B cell (primary cell): ENCODE measurements at regions not wholly inside any gene's neighbourhood (a gene's known extent, or its start where the extent isn't known, plus 50 kb on each side); places are given as distances from the start of the nearest gene placed in this dataset.

Experiments
- ATAC-seq: fragments of 200-7000 bp; cut with Tn5 transposase; one replicate; pipeline ENCODE4 v1.10.0; 2021; ENCODE audit warnings: low read depth, mild to moderate bottlenecking, moderate number of reproducible peaks, moderate library complexity
- CTCF ChIA-PET: fragments of 350-600 bp; sonication (Branson Sonifier 250); formaldehyde crosslinking; loops from one replicate; lab custom pipeline; 2021; ENCODE audit warnings: antibody characterized with exemption, inconsistent platforms; lab: Charles Lee
- POLR2A ChIA-PET: fragments of 350-600 bp; sonication (Branson Sonifier 250); formaldehyde crosslinking; loops from one replicate; lab custom pipeline; 2021; ENCODE audit warnings: antibody characterized with exemption; lab: Charles Lee
- DNase-seq: peaks from one replicate; pipeline ENCODE4 v3.0.0; 2013
- H2AFZ ChIP-seq: 2 replicates; pipeline ENCODE4 v1.6.1; 2012; ENCODE audit warnings: mild to moderate bottlenecking, low read depth, low read length; ENCODE audit not compliant: insufficient read depth, poor library complexity, severe bottlenecking
- H3K27ac ChIP-seq, 2 donors: 1 replicate in 1 of 2; 2 replicates in 1 of 2; pipeline ENCODE4 v1.5.1; 2012 to 2013; ENCODE audit warnings: low read length in 2 of 2, mild to moderate bottlenecking in 2 of 2, moderate library complexity in 1 of 2
- H3K27me3 ChIP-seq, 4 experiments: fragments of 200-600 bp in 1 of 4; sonication (generic) in 1 of 4; replicated peaks in 1 of 4; 1 replicate in 2 of 4; 2 replicates in 2 of 4; pipeline versions ENCODE4 v1.6.1 to v1.7.0; 2013 to 2016; ENCODE audit warnings: low read length in 3 of 4, mild to moderate bottlenecking in 2 of 4, mixed read lengths in 1 of 4, moderate library complexity in 1 of 4; ENCODE audit not compliant: insufficient read depth in 4 of 4, control insufficient read depth in 3 of 4; ENCODE audit errors: control extremely low read depth in 1 of 4
- H3K36me3 ChIP-seq, 2 experiments: replicated peaks in 1 of 2; 1 replicate in 1 of 2; 2 replicates in 1 of 2; pipeline versions ENCODE4 v1.6.1 to v1.7.1; 2013; ENCODE audit warnings: low read length in 1 of 2; ENCODE audit not compliant: insufficient read depth in 2 of 2, control insufficient read depth in 1 of 2; ENCODE audit errors: control extremely low read depth in 1 of 2, extremely low read depth in 1 of 2
- H3K4me1 ChIP-seq, 2 donors: fragments of 200-600 bp in 1 of 2; sonication (generic) in 1 of 2; 1 replicate in 1 of 2; 2 replicates in 1 of 2; pipeline versions ENCODE4 v1.5.1 to v1.6.1; 2013 to 2017; ENCODE audit warnings: low read length in 2 of 2; ENCODE audit not compliant: control insufficient read depth in 2 of 2, insufficient read depth in 2 of 2
- H3K4me2 ChIP-seq: replicated peaks from 2 replicates; pipeline ENCODE3; 2012; ENCODE audit warnings: mild to moderate bottlenecking, low read depth, low read length; ENCODE audit not compliant: poor library complexity, severe bottlenecking
- H3K4me3 ChIP-seq, 5 experiments: fragments of 200-600 bp in 1 of 5; sonication (generic) in 1 of 5; 1 replicate in 3 of 5; 2 replicates in 2 of 5; pipeline versions ENCODE4 v1.5.1 to v1.7.0; 2011 to 2016; ENCODE audit warnings: low read length in 4 of 5, mild to moderate bottlenecking in 4 of 5, low read depth in 2 of 5, control low read depth in 1 of 5, moderate library complexity in 1 of 5; ENCODE audit not compliant: insufficient read depth in 1 of 5; ENCODE audit errors: control extremely low read depth in 1 of 5, extremely low read depth in 1 of 5
- H3K79me2 ChIP-seq: fragments of 200-600 bp; sonication (generic); one replicate; pipeline ENCODE4 v1.6.0; 2016; ENCODE audit warnings: low read length; ENCODE audit not compliant: control insufficient read depth, insufficient read depth
- H3K9ac ChIP-seq: fragments of 200-600 bp; sonication (generic); 2 replicates; pipeline ENCODE4 v1.6.1; 2017; ENCODE audit warnings: mild to moderate bottlenecking, low read length, moderate library complexity
- H3K9me3 ChIP-seq, 3 donors: one replicate each; pipeline versions ENCODE4 v1.6.1 to v1.7.1; 2013; ENCODE audit warnings: low read length in 2 of 3; ENCODE audit not compliant: control insufficient read depth in 2 of 3, insufficient read depth in 1 of 3; ENCODE audit errors: control extremely low read depth in 1 of 3
- H4K20me1 ChIP-seq: 2 replicates; pipeline ENCODE4 v1.6.0; 2012; ENCODE audit warnings: mild to moderate bottlenecking, low read length; ENCODE audit not compliant: insufficient read depth, control insufficient read depth, poor library complexity, severe bottlenecking
- H3K27ac Mint-ChIP-seq: one replicate; pipeline ENCODE4 v1.8.0; 2021; ENCODE audit warnings: mixed read lengths
- H3K27me3 Mint-ChIP-seq: one replicate; pipeline ENCODE4 v1.8.0; 2021; ENCODE audit warnings: mixed read lengths
- H3K4me1 Mint-ChIP-seq: one replicate; pipeline ENCODE4 v1.8.0; 2021; ENCODE audit warnings: mixed read lengths
- H3K4me3 Mint-ChIP-seq: one replicate; pipeline ENCODE4 v1.8.0; 2021; ENCODE audit warnings: mixed read lengths
- H3K9me3 Mint-ChIP-seq: one replicate; pipeline ENCODE4 v1.8.0; 2022; ENCODE audit warnings: mixed read lengths; ENCODE audit not compliant: insufficient read depth
- CTCF ChIP-seq: fragments of 200-600 bp; IDR thresholded peaks from one replicate; pipeline ENCODE4 v1.8.0; 2022; ENCODE audit warnings: antibody characterized with exemption, mild to moderate bottlenecking
- EZH2 ChIP-seq: IDR thresholded peaks from 2 replicates; pipeline ENCODE4 v1.6.1; 2012; ENCODE audit warnings: borderline replicate concordance, low read depth, mild to moderate bottlenecking, moderate library complexity, low read length; ENCODE audit not compliant: insufficient read depth, poor library complexity, severe bottlenecking
- WGBS: methylation state at CpG from one replicate; pipeline ENCODE4 v1.1.5; 2013; ENCODE audit warnings: missing lambda C conversion rate; ENCODE audit not compliant: insufficient coverage; 5-methylcytosine and 5-hydroxymethylcytosine counted together
- intact Hi-C: fragments of 100-400 bp; cut with micrococcal nuclease; formaldehyde crosslinking; loops from one replicate; pipeline ENCODE4 v1.10.0; 2022

- no peak for TF ChIP-seq EZH2
- TF ChIP-seq CTCF = no peak
- POLR2A ChIA-PET = no interaction called here
These were observed 60.1 kb downstream of the GADD45G start for GRCh38 chr9:89664896-89665329.

GRCh38 chr9:89666364-89666763 is 61.6 kb downstream of the GADD45G start:
- no peak overlapping the region for H3K27ac ChIP-seq
- H3K4me2 ChIP-seq = no peak overlapping the region
- no peak overlapping the region for H3K9ac ChIP-seq
- 95% methylated on average over 7 of the region's 7 CpGs for WGBS
- no peak for DNase-seq
- Mint-ChIP-seq H3K27ac (no peak overlapping the region), H3K4me1 (no peaks in the 10 kb centered on the region), H3K27me3 (peaks cover 15% of the 10 kb centered on the region), H3K9me3 (no peaks in the 10 kb centered on the region), H3K4me3 (no peak overlapping the region)
- H3K4me3 ChIP-seq = no peak overlapping the region
- H3K9me3 ChIP-seq = no peaks in the 10 kb centered on the region
- H3K79me2 ChIP-seq = no peaks in the 10 kb centered on the region
- intact Hi-C loops = no loop called here
- H4K20me1 ChIP-seq = no peaks in the 10 kb centered on the region
- TF ChIP-seq EZH2 = no peak
- no peak for TF ChIP-seq CTCF
- ChIA-PET POLR2A (no interaction called here), CTCF (no interaction called here)
- H2AFZ ChIP-seq = no peak overlapping the region
- no peaks in the 10 kb centered on the region for H3K36me3 ChIP-seq
- H3K4me1 ChIP-seq = no peaks in the 10 kb centered on the region
- ATAC-seq = no peak
- peaks cover 0 to 14% (median 6%) of the 10 kb centered on the region in 4 experiments for H3K27me3 ChIP-seq

More at GRCh38 chr9:89664896-89665329, 60.1 kb downstream of the GADD45G start:
- Mint-ChIP-seq H3K4me3 (no peak overlapping the region), H3K9me3 (no peaks in the 10 kb centered on the region), H3K27ac (no peak overlapping the region), H3K27me3 (peaks cover 15% of the 10 kb centered on the region), H3K4me1 (peaks cover 3% of the 10 kb centered on the region)
- Histone ChIP-seq H3K27ac (no peak overlapping the region), H3K4me2 (no peak overlapping the region), H3K36me3 (no peaks in the 10 kb centered on the region), H3K9me3 (no peaks in the 10 kb centered on the region), H3K9ac (no peak overlapping the region), H3K4me1 (peaks cover 0 to 4% of the 10 kb centered on the region in 2 donors), H3K79me2 (no peaks in the 10 kb centered on the region), H3K4me3 (no peak overlapping the region), H4K20me1 (no peaks in the 10 kb centered on the region), H2AFZ (no peak overlapping the region), H3K27me3 (peaks cover 0 to 14% (median 6%) of the 10 kb centered on the region in 4 experiments)
- 94% methylated on average over 13 of the region's 13 CpGs for WGBS
- intact Hi-C loops = no loop called here
- DNase-seq (no peak), ATAC-seq (no peak)
- CTCF ChIA-PET = no interaction called here
